H1 (cell line): ENCODE measurements at regions not wholly inside any gene's neighbourhood (a gene's known extent, or its start where the extent isn't known, plus 50 kb on each side); places are given as distances from the start of the nearest gene placed in this dataset.

ENCODE experiments used
- CTCF ChIA-PET: fragments of 300-600 bp; sonication (Branson Sonifier 250); formaldehyde crosslinking; loops from one replicate; lab custom pipeline; 2021; ENCODE audit not compliant: partially characterized antibody; lab: Charles Lee
- POLR2A ChIA-PET: fragments of 300-600 bp; sonication (Branson Sonifier 250); formaldehyde crosslinking; loops from one replicate; lab custom pipeline; 2021; ENCODE audit warnings: inconsistent platforms; ENCODE audit not compliant: partially characterized antibody; lab: Charles Lee
- DNase-seq, 2 experiments: peaks; one replicate each; pipeline versions ENCODE4 v3.0.0 to v3.0.0-alpha.2; 2010 to 2022; ENCODE audit warnings: low spot score in 2 of 2, low read depth in 1 of 2, mixed read lengths in 1 of 2
- FAIRE-seq: peaks from 2 replicates; lab custom pipeline; 2011; peaks lifted over from hg19 to GRCh38; lab: Jason Lieb, UNC
- H2AFZ ChIP-seq: 2 replicates; pipeline ENCODE4 v1.8.1; 2012; ENCODE audit warnings: low read length, inconsistent platforms
- H2AK5ac ChIP-seq: 2 replicates; pipeline ENCODE4 v1.6.1; 2013; ENCODE audit warnings: low read depth, low read length
- H2BK120ac ChIP-seq: replicated peaks from 2 replicates; pipeline ENCODE3; 2013; ENCODE audit warnings: low read depth, low read length, inconsistent platforms
- H2BK12ac ChIP-seq: 2 replicates; pipeline ENCODE4 v1.6.1; 2013; ENCODE audit warnings: low read depth, low read length
- H2BK15ac ChIP-seq: 2 replicates; pipeline ENCODE4 v1.6.1; 2013; ENCODE audit warnings: low read length
- H2BK20ac ChIP-seq: 2 replicates; pipeline ENCODE4 v1.6.1; 2013; ENCODE audit warnings: low read length
- H2BK5ac ChIP-seq: 2 replicates; pipeline ENCODE4 v1.6.1; 2013; ENCODE audit warnings: low read depth, low read length
- H3K14ac ChIP-seq: 2 replicates; pipeline ENCODE4 v1.6.1; 2013; ENCODE audit warnings: inconsistent platforms; ENCODE audit not compliant: insufficient read length
- H3K18ac ChIP-seq: 2 replicates; pipeline ENCODE4 v1.6.1; 2013; ENCODE audit warnings: low read length; ENCODE audit errors: extremely low read depth
- H3K23ac ChIP-seq: 2 replicates; pipeline ENCODE4 v1.6.1; 2013; ENCODE audit warnings: inconsistent platforms; ENCODE audit not compliant: insufficient read length
- H3K23me2 ChIP-seq: 2 replicates; pipeline ENCODE4 v1.6.1; 2013; ENCODE audit warnings: low read depth, low read length
- H3K27ac ChIP-seq: 2 replicates; pipeline ENCODE4 v1.6.1; 2011; ENCODE audit warnings: low read depth, low read length, inconsistent platforms
- H3K27me3 ChIP-seq, 4 experiments: replicated peaks in 1 of 4; 1 replicate in 1 of 4; 2 replicates in 3 of 4; pipeline versions ENCODE4 v1.6.1 to v1.8.1; 2011 to 2013; ENCODE audit warnings: low read length in 3 of 4, mild to moderate bottlenecking in 3 of 4, inconsistent platforms in 2 of 4, mixed read lengths in 2 of 4, moderate library complexity in 1 of 4; ENCODE audit not compliant: control insufficient read depth in 3 of 4, insufficient read depth in 3 of 4; ENCODE audit errors: extremely low read depth in 1 of 4
- H3K36me3 ChIP-seq, 4 experiments: 2 replicates each; pipeline versions ENCODE4 v1.6.1 to v1.8.1; 2011 to 2013; ENCODE audit warnings: mild to moderate bottlenecking in 4 of 4, low read length in 3 of 4, moderate library complexity in 2 of 4, control low read depth in 1 of 4, inconsistent platforms in 1 of 4; ENCODE audit not compliant: insufficient read depth in 4 of 4, control insufficient read depth in 2 of 4
- H3K4ac ChIP-seq: replicated peaks from 2 replicates; pipeline ENCODE3; 2013; ENCODE audit warnings: low read length, low read depth, mixed read lengths, inconsistent platforms; ENCODE audit not compliant: insufficient read length
- H3K4me1 ChIP-seq, 4 experiments: replicated peaks in 1 of 4; 1 replicate in 1 of 4; 2 replicates in 3 of 4; pipeline versions ENCODE4 v1.6.1 to v1.8.1; 2011 to 2013; ENCODE audit warnings: low read length in 3 of 4, inconsistent platforms in 2 of 4, mixed read lengths in 1 of 4; ENCODE audit not compliant: insufficient read depth in 4 of 4, control insufficient read depth in 3 of 4
- H3K4me2 ChIP-seq, 2 experiments: 2 replicates each; pipeline versions ENCODE4 v1.6.1 to v1.8.1; 2011 to 2013; ENCODE audit warnings: low read depth in 2 of 2, low read length in 2 of 2, control low read depth in 1 of 2, inconsistent platforms in 1 of 2, mild to moderate bottlenecking in 1 of 2; ENCODE audit not compliant: insufficient read depth in 1 of 2
- H3K4me3 ChIP-seq, 4 experiments: fragments of 200-600, 300-600 bp in 1 of 4; sonication (generic), shearing (Covaris generic), sonication (Bioruptor Twin) in 1 of 4; 2 replicates each; pipeline versions ENCODE4 v1.5.1 to v1.8.1; 2011 to 2016; ENCODE audit warnings: low read length in 4 of 4, low read depth in 3 of 4, control low read depth in 2 of 4, inconsistent platforms in 2 of 4, mild to moderate bottlenecking in 2 of 4, mixed read lengths in 1 of 4, moderate library complexity in 1 of 4; ENCODE audit not compliant: insufficient read depth in 2 of 4; ENCODE audit errors: extremely low read depth in 1 of 4
- H3K56ac ChIP-seq: replicated peaks from 2 replicates; pipeline ENCODE3; 2013; ENCODE audit warnings: low read depth, mild to moderate bottlenecking, mixed read lengths, low read length, inconsistent platforms; ENCODE audit not compliant: insufficient read length
- H3K79me1 ChIP-seq: 2 replicates; pipeline ENCODE4 v1.6.1; 2013; ENCODE audit warnings: low read depth, low read length, control low read depth
- H3K79me2 ChIP-seq, 2 experiments: 2 replicates each; pipeline versions ENCODE4 v1.6.1 to v1.8.1; 2012 to 2013; ENCODE audit warnings: low read length in 2 of 2, mild to moderate bottlenecking in 2 of 2, inconsistent platforms in 1 of 2; ENCODE audit not compliant: insufficient read depth in 2 of 2, control insufficient read depth in 1 of 2
- H3K9ac ChIP-seq, 4 experiments: replicated peaks in 1 of 4; 1 replicate in 1 of 4; 2 replicates in 3 of 4; pipeline versions ENCODE4 v1.6.1 to v1.8.1; 2011 to 2013; ENCODE audit warnings: low read depth in 3 of 4, low read length in 3 of 4, control low read depth in 2 of 4, mild to moderate bottlenecking in 2 of 4, moderate library complexity in 2 of 4, inconsistent platforms in 1 of 4; ENCODE audit errors: extremely low read depth in 1 of 4
- H3K9me3 ChIP-seq, 2 experiments: 2 replicates each; pipeline versions ENCODE4 v1.6.1 to v1.8.1; 2012 to 2013; ENCODE audit warnings: mild to moderate bottlenecking in 2 of 2, moderate library complexity in 2 of 2, control low read depth in 1 of 2, inconsistent platforms in 1 of 2, low read depth in 1 of 2, low read length in 1 of 2, mixed read lengths in 1 of 2; ENCODE audit not compliant: insufficient read depth in 2 of 2
- H4K20me1 ChIP-seq, 2 experiments: replicated peaks in 1 of 2; 2 replicates each; pipeline versions ENCODE3 to v1.8.1; 2011 to 2013; ENCODE audit warnings: inconsistent platforms in 2 of 2, low read length in 2 of 2, mild to moderate bottlenecking in 1 of 2; ENCODE audit not compliant: insufficient read depth in 2 of 2, control insufficient read depth in 1 of 2
- H4K5ac ChIP-seq: 2 replicates; pipeline ENCODE4 v1.6.1; 2013; ENCODE audit warnings: low read length, low read depth, mixed read lengths, inconsistent platforms; ENCODE audit not compliant: insufficient read length
- H4K8ac ChIP-seq: 2 replicates; pipeline ENCODE4 v1.8.0; 2013; ENCODE audit warnings: mild to moderate bottlenecking, moderate library complexity, low read length, inconsistent platforms; ENCODE audit not compliant: insufficient read depth; ENCODE audit errors: extremely low read depth
- H4K91ac ChIP-seq: replicated peaks from 2 replicates; pipeline ENCODE3; 2013; ENCODE audit warnings: low read length, mixed read lengths, inconsistent platforms; ENCODE audit not compliant: insufficient read length
- CREB1 ChIP-seq: IDR thresholded peaks from 2 replicates; pipeline ENCODE4 v1.6.1; 2012; ENCODE audit warnings: inconsistent platforms
- EP300 ChIP-seq, 2 experiments: IDR thresholded peaks; 1 replicate in 1 of 2; 2 replicates in 1 of 2; pipeline ENCODE4 v1.6.1; 2011 to 2012; ENCODE audit warnings: low read depth in 2 of 2, low read length in 2 of 2, mild to moderate bottlenecking in 2 of 2, borderline replicate concordance in 1 of 2, inconsistent platforms in 1 of 2, moderate library complexity in 1 of 2
- KDM1A ChIP-seq: fragments of 200-600, 300-600 bp; sonication (generic); IDR thresholded peaks from 2 replicates; pipeline ENCODE4 v1.7.1; 2016; ENCODE audit warnings: mild to moderate bottlenecking, low read length, borderline replicate concordance
- SP2 ChIP-seq: IDR thresholded peaks from 2 replicates; pipeline ENCODE4 v1.6.1; 2012; ENCODE audit warnings: mild to moderate bottlenecking, low read length, inconsistent platforms
- WGBS, 2 experiments: shearing (Covaris generic) in 1 of 2; methylation state at CpG; one replicate each; pipeline versions ENCODE4 v1.1.6 to v1.1.7; 2013 to 2015; ENCODE audit warnings: low lambda C conversion rate in 2 of 2, mixed read lengths in 2 of 2, inconsistent platforms in 1 of 2, low coverage in 1 of 2, missing lambda C conversion rate in 1 of 2; ENCODE audit not compliant: insufficient replicate concordance in 2 of 2, insufficient coverage in 1 of 2, insufficient read length in 1 of 2; ENCODE audit errors: extremely low coverage in 1 of 2, missing lambda C conversion rate in 1 of 2; 5-methylcytosine and 5-hydroxymethylcytosine counted together

- Histone ChIP-seq H3K79me2 (no peaks in the 10 kb centered on the region), H4K8ac (no peak overlapping the region), H3K4ac (no peak overlapping the region), H2BK120ac (no peak overlapping the region), H3K4me3 (no peak overlapping the region), H3K36me3 (no peaks in the 10 kb centered on the region), H2AK5ac (no peak overlapping the region), H3K9ac (no peak overlapping the region), H3K4me2 (no peak overlapping the region), H3K14ac (no peak overlapping the region), H4K5ac (no peak overlapping the region), H2BK15ac (no peak overlapping the region), H4K20me1 (no peaks in the 10 kb centered on the region), H3K18ac (no peak overlapping the region), H3K9me3 (no peaks in the 10 kb centered on the region), H3K27me3 (no peaks in the 10 kb centered on the region), H3K27ac (no peak overlapping the region), H3K79me1 (no peaks in the 10 kb centered on the region), H2BK5ac (no peak overlapping the region), H2BK12ac (no peak overlapping the region), H2BK20ac (no peak overlapping the region), H4K91ac (no peak overlapping the region), H3K23me2 (no peaks in the 10 kb centered on the region), H2AFZ (no peak overlapping the region), H3K4me1 (no peaks in the 10 kb centered on the region), H3K56ac (no peak overlapping the region), H3K23ac (no peak overlapping the region)
- POLR2A ChIA-PET, result no interaction called here
- CTCF ChIA-PET, result interaction anchor here (0.8 to 2.2 kb wide), 4 partner anchors 9 to 35 kb away, joined by 3 to 7 read pairs (median 4); no protein-coding TSS in a partner anchor
- no peak for FAIRE-seq
- no peak for DNase-seq
- WGBS, 2 experiments, result 90% methylated on average over 4 of the region's 4 CpGs; no CpG with 5 or more reads in 1 of the 2 experiments
- TF ChIP-seq SP2 (no peak), EP300 (IDR thresholded peaks at IDR 0.05; ENCODE audit: borderline replicate concordance in 1 of 2, low read depth in 2 of 2, low read length in 2 of 2) (no peak), CREB1 (no peak), KDM1A (no peak)
Measured at GRCh38 chr1:193311226-193311948, 125.0 kb upstream of the B3GALT2 start.
